Medulla oblongata (tissue), 1 donor: ENCODE measurements at regions not wholly inside any gene's neighbourhood (a gene's known extent, or its start where the extent isn't known, plus 50 kb on each side); places are given as distances from the start of the nearest gene placed in this dataset.
"Not testable (repeated sequence)": the region's sequence is repeated elsewhere in the genome, so short reads cannot be mapped to it uniquely, and the experiment has no call there.

ENCODE experiments used
- DNase-seq: peaks from one replicate; pipeline ENCODE4 v3.0.0-alpha.2; 2015; ENCODE audit errors: extremely low spot score

GRCh38 chr2:163086940-163087339 is 248.4 kb upstream of the KCNH7 start:
- no peak for DNase-seq

GRCh38 chr2:163085366-163086024 is 246.9 kb upstream of the KCNH7 start:
- not testable (repeated sequence) for DNase-seq

- no peak for DNase-seq
Observed at GRCh38 chr2:163081754-163082153, 243.2 kb upstream of the KCNH7 start.

- DNase-seq = no peak
Observed at GRCh38 chr2:163077241-163077640, 238.7 kb upstream of the KCNH7 start.

- no peak for DNase-seq
Observed at GRCh38 chr2:163066085-163066484, 227.5 kb upstream of the KCNH7 start.

GRCh38 chr2:163062524-163062923 is 224.0 kb upstream of the KCNH7 start:
- no peak for DNase-seq

- DNase-seq = no peak
Observed at GRCh38 chr2:163046615-163047014, 208.0 kb upstream of the KCNH7 start.

GRCh38 chr2:163045830-163046229 is 207.3 kb upstream of the KCNH7 start:
- no peak for DNase-seq

- no peak for DNase-seq
Observed at GRCh38 chr2:163044114-163044513, 205.5 kb upstream of the KCNH7 start.

GRCh38 chr2:163043201-163043600 is 204.6 kb upstream of the KCNH7 start:
- no peak for DNase-seq

GRCh38 chr2:163039266-163039665 is 200.7 kb upstream of the KCNH7 start:
- DNase-seq = no peak

- DNase-seq = no peak
Observed at GRCh38 chr2:163028807-163029206, 190.2 kb upstream of the KCNH7 start.

GRCh38 chr2:163026136-163026775 is 187.7 kb upstream of the KCNH7 start:
- DNase-seq = not testable (repeated sequence)

GRCh38 chr2:163016882-163017281 is 178.3 kb upstream of the KCNH7 start:
- not testable (repeated sequence) for DNase-seq

- DNase-seq = no peak
Observed at GRCh38 chr2:163011000-163011399, 172.4 kb upstream of the KCNH7 start.

GRCh38 chr2:163008642-163009041 is 170.1 kb upstream of the KCNH7 start:
- no peak for DNase-seq

GRCh38 chr2:162994718-162995117 is 156.2 kb upstream of the KCNH7 start:
- DNase-seq = no peak

GRCh38 chr2:162992828-162993227 is 154.3 kb upstream of the KCNH7 start:
- no peak for DNase-seq

GRCh38 chr2:162989507-162989906 is 150.9 kb upstream of the KCNH7 start:
- no peak for DNase-seq

GRCh38 chr2:162974771-162975170 is 136.2 kb upstream of the KCNH7 start:
- DNase-seq = no peak

GRCh38 chr2:162972383-162972782 is 133.8 kb upstream of the KCNH7 start:
- no peak for DNase-seq

GRCh38 chr2:162968306-162968705 is 129.7 kb upstream of the KCNH7 start:
- DNase-seq = no peak

GRCh38 chr2:162967811-162968210 is 129.2 kb upstream of the KCNH7 start:
- no peak for DNase-seq

GRCh38 chr2:162967147-162967546 is 128.6 kb upstream of the KCNH7 start:
- no peak for DNase-seq
